ENCODE measurements at regions not wholly inside any gene's neighbourhood (a gene's known extent, or its start where the extent isn't known, plus 50 kb on each side); places are given as distances from the start of the nearest gene placed in this dataset.

- DNase-seq (ENCODE audit: low spot score): no peak
- no peak for TF ChIP-seq CTCF (IDR thresholded peaks at IDR 0.05; ENCODE audit: extremely low read depth, missing control alignments)
These were observed 231.3 kb downstream of the ENC1 start for GRCh38 chr5:74409166-74409706.

GRCh38 chr5:74408150-74409043 is 232.1 kb downstream of the ENC1 start:
- TF ChIP-seq CTCF (IDR thresholded peaks at IDR 0.05; ENCODE audit: extremely low read depth, missing control alignments): no peak
- no peak for DNase-seq (ENCODE audit: low spot score)

- DNase-seq (ENCODE audit: low spot score): no peak
- no peak for TF ChIP-seq CTCF (IDR thresholded peaks at IDR 0.05; ENCODE audit: extremely low read depth, missing control alignments)
These were observed 232.8 kb downstream of the ENC1 start for GRCh38 chr5:74407701-74408100.

GRCh38 chr5:74406844-74407243 is 233.7 kb downstream of the ENC1 start:
- DNase-seq (ENCODE audit: low spot score): no peak
- no peak for TF ChIP-seq CTCF (IDR thresholded peaks at IDR 0.05; ENCODE audit: extremely low read depth, missing control alignments)

GRCh38 chr5:74405593-74405992 is 234.9 kb downstream of the ENC1 start:
- no peak for TF ChIP-seq CTCF (IDR thresholded peaks at IDR 0.05; ENCODE audit: extremely low read depth, missing control alignments)
- no peak for DNase-seq (ENCODE audit: low spot score)

GRCh38 chr5:74404574-74405508 is 235.7 kb downstream of the ENC1 start:
- no peak for DNase-seq (ENCODE audit: low spot score)
- TF ChIP-seq CTCF (IDR thresholded peaks at IDR 0.05; ENCODE audit: extremely low read depth, missing control alignments): no peak

All from GM20000 (cell line).